HFF-Myc (cell line): ENCODE measurements at regions not wholly inside any gene's neighbourhood (a gene's known extent, or its start where the extent isn't known, plus 50 kb on each side); places are given as distances from the start of the nearest gene placed in this dataset.

Experiments
- DNase-seq: peaks from one replicate; pipeline ENCODE4 v3.0.0-alpha.2; 2011; ENCODE audit warnings: low read depth; ENCODE audit errors: extremely low read depth
- H3K4me3 ChIP-seq: replicated peaks from 2 replicates; pipeline ENCODE4 v1.5.1; 2011; ENCODE audit warnings: low read depth, mild to moderate bottlenecking, control low read depth, low read length
- CTCF ChIP-seq: IDR thresholded peaks from 2 replicates; pipeline ENCODE4 v1.5.1; 2012; ENCODE audit warnings: mild to moderate bottlenecking, low read depth, low read length, control low read depth; ENCODE audit errors: missing control alignments

DNA sequence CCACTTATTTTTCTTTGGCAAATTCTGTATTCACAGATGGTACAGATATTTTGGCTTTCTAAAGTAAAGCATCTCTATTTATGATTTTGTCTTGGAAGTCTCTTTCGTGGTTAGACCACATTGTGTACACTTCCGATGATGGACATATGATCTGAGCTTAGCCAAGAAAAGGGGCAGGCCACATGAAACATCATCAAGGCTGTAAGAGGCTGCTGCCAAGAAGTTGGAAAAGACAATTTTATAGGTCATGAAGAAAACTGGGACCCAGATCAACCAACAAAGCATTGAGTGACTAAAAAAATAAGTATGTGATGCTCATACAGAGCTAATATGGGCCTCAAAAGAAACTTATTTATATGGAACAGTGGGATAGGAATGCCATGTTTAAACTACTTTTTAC, 266.4 kb downstream of the HAO1 start:
- no peak for DNase-seq

DNA sequence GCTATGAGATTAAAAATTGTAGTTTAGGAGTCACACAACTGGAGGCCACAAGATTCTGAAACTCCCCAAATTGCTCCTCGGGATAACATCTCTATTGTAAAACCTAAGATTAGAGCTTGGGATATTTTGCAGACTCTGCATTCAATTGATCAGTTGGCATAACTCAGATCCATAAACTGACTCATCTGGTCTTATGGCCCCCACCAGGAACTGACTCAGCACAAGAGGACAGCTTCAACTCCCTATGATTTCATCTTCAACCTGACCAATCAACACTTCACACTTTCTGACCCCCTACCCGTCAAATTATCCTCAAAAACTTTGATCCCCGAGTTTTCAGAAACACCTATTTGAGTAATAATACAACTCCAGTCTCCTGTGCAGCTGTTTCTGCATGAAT, 257.3 kb downstream of the HAO1 start:
- no peak for DNase-seq
- H3K4me3 ChIP-seq: no peak overlapping the region
- TF ChIP-seq CTCF: no peak

More for the DNA sequence above, 266.4 kb downstream of the HAO1 start:
- H3K4me3 ChIP-seq: no peak overlapping the region
- no peak for TF ChIP-seq CTCF

- no peak for DNase-seq
- H3K4me3 ChIP-seq: no peak overlapping the region
- TF ChIP-seq CTCF: no peak
These were observed 253.2 kb downstream of the HAO1 start for GRCh38 chr20:7687065-7687464.

DNA sequence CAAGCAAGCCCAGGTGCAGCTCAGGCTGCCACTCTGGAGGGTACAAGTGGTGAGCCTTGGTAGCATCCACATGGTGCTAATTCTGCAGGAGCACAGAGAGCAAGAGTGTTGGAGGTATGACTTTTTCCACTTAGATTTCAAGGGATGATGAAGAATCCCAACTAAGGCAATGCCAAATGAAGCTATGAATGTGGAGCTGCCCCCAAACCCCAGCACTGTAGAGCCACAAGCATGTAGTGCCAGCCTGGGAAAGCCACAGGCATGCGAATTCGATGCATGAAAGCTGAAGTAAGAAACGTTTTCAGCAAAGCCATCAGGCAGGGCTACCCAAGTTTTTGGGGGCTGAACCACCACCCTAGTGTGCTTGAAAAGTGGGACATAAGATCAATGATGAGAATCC, 251.1 kb downstream of the HAO1 start:
- no peak for TF ChIP-seq CTCF
- H3K4me3 ChIP-seq: no peak overlapping the region
- no peak for DNase-seq

DNA sequence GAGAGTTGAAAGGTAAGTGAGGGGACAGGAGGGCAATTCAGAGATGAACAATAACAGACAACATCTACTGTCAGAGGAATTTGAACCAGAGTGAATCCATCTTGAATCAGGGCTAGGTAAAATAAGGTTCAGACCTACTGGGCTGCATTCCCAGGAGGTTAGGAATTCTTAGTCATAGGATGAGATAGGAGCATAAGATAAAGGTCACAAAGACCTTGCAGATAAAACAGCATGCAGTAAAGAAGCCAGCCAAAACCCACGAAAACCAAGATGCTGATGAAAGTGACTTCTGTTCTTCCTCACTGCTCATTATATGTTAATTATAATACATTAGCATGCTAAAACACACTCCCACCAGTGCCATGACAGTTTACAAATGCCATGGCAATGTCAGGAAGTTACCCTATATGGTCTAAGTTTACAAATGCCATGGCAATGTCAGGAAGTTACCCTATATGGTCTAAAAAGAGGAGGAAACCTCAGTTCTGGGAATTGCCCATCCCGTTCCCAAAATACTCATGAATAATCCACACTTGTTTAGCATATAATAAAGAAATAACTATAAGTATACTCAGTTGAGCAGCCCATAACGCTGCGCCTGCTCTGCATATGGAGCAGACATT, 248.5 kb downstream of the HAO1 start:
- DNase-seq: no peak
- no peak overlapping the region for H3K4me3 ChIP-seq
- TF ChIP-seq CTCF: no peak

GRCh38 chr20:7692478-7692877, 247.8 kb downstream of the HAO1 start:
- TF ChIP-seq CTCF: no peak
- H3K4me3 ChIP-seq: no peak overlapping the region
- DNase-seq: no peak

DNA sequence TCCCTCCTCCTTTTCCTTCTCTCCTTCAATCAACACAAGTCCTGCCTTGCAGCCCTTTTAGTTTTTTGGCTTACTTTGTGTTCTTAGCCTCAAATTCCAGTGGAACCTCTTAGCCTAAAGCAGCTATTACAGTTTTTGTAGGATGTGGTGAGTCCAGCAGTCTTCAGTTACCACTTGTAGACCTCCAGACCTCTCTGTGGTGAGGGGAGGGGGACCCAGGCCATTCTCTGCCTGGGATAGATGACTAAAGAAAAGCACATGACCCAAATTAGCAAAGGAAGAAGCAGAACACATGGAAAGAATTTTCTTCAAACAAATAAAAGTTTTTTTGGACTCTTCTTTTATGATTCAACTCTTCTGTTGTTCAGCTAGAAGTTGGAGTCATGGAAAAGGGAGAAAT, 246.5 kb downstream of the HAO1 start:
- no peak for DNase-seq
- H3K4me3 ChIP-seq: no peak overlapping the region
- no peak for TF ChIP-seq CTCF
